ENCODE measurements at regions not wholly inside any gene's neighbourhood (a gene's known extent, or its start where the extent isn't known, plus 50 kb on each side); places are given as distances from the start of the nearest gene placed in this dataset.

DNA sequence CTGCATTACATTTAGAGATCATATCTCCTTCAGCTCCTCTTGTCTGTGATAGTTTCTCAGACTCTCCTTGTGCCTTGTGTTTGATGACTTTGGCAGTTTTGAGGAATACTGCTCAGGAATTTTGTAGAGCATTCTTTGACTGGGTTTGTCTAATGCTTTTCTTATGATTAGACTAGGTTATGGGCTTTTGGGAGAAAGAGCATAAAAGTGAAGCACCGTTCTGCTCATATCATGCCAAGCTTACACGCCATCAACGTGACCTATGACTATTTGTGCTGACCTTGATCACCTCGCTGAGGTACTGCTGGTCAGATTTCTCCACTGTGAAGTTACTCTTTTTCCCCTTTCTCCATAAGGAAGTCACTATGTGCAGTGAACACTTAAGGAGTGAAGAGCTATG is 256.0 kb downstream of the LY86 start (continued):
- no peak for TF ChIP-seq GATA2 (CRISPR knock-in tag; IDR thresholded peaks at IDR 0.05)
- TF ChIP-seq YY1 (IDR thresholded peaks at IDR 0.05; ENCODE audit: low read depth): no peak
- no peak for TF ChIP-seq POLR2AphosphoS5 (IDR thresholded peaks at IDR 0.05; ENCODE audit: low read depth, low read length)
- no peak for TF ChIP-seq ELF1 (IDR thresholded peaks at IDR 0.05)
- TF ChIP-seq SMC3 (IDR thresholded peaks at IDR 0.05; ENCODE audit: low read depth, low read length): no peak
- no peak for TF ChIP-seq SIN3A (IDR thresholded peaks at IDR 0.05; ENCODE audit: borderline replicate concordance, low read depth, low read length)

DNA sequence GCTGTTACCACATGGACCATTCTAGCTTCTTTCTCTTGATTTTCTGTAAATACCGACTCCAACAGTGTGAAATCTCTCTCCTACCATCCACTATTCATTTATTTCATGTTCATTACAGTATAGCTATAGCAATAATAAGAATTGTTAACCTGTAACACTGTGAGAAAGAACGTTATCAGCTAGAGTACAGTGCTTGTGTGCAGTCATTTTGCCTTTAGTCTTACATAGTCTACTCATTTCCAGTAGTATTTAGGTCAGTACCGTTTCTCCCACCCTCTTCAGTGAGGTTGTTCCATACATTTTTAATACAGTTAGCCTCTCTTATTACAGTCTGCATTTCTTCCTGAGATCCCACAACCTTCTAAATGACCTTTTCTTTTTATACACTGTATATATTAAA is 257.1 kb downstream of the LY86 start:
- no peaks in the 10 kb centered on the region for H3K79me2 ChIP-seq (ENCODE audit: insufficient read depth)
- no peaks in the 10 kb centered on the region for H3K36me3 ChIP-seq (replicated peaks in 1 of 2; ENCODE audit: control insufficient read depth in 1 of 2, insufficient read depth in 2 of 2, low read length in 1 of 2)
- TF ChIP-seq RFX5 (IDR thresholded peaks at IDR 0.05; ENCODE audit: low read length) (no peak), POLR2AphosphoS5 (IDR thresholded peaks at IDR 0.05; ENCODE audit: low read depth, low read length) (no peak), FOXJ3 (CRISPR knock-in tag; IDR thresholded peaks at IDR 0.05) (no peak), RCOR1 (IDR thresholded peaks at IDR 0.05; ENCODE audit: low read length) (no peak), RXRA (IDR thresholded peaks at IDR 0.05; ENCODE audit: borderline replicate concordance, low read depth) (no peak), MEF2A (IDR thresholded peaks at IDR 0.05; ENCODE audit: borderline replicate concordance, low read depth) (no peak), TEAD4 (IDR thresholded peaks at IDR 0.05; ENCODE audit: borderline replicate concordance, insufficient read depth) (no peak), SIN3A (IDR thresholded peaks at IDR 0.05; ENCODE audit: borderline replicate concordance, low read depth, low read length) (no peak), EZH2phosphoT487 (IDR thresholded peaks at IDR 0.05; ENCODE audit: borderline replicate concordance, low read depth) (no peak), RAD21 (IDR thresholded peaks at IDR 0.05; ENCODE audit: low read length) (no peak), NRF1 (IDR thresholded peaks at IDR 0.05; ENCODE audit: low read depth, low read length) (no peak)
- TF ChIP-seq, protein P1, sequence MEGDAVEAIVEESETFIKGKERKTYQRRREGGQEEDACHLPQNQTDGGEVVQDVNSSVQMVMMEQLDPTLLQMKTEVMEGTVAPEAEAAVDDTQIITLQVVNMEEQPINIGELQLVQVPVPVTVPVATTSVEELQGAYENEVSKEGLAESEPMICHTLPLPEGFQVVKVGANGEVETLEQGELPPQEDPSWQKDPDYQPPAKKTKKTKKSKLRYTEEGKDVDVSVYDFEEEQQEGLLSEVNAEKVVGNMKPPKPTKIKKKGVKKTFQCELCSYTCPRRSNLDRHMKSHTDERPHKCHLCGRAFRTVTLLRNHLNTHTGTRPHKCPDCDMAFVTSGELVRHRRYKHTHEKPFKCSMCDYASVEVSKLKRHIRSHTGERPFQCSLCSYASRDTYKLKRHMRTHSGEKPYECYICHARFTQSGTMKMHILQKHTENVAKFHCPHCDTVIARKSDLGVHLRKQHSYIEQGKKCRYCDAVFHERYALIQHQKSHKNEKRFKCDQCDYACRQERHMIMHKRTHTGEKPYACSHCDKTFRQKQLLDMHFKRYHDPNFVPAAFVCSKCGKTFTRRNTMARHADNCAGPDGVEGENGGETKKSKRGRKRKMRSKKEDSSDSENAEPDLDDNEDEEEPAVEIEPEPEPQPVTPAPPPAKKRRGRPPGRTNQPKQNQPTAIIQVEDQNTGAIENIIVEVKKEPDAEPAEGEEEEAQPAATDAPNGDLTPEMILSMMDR (IDR thresholded peaks at IDR 0.05): no peak
- TF ChIP-seq, protein P2, sequence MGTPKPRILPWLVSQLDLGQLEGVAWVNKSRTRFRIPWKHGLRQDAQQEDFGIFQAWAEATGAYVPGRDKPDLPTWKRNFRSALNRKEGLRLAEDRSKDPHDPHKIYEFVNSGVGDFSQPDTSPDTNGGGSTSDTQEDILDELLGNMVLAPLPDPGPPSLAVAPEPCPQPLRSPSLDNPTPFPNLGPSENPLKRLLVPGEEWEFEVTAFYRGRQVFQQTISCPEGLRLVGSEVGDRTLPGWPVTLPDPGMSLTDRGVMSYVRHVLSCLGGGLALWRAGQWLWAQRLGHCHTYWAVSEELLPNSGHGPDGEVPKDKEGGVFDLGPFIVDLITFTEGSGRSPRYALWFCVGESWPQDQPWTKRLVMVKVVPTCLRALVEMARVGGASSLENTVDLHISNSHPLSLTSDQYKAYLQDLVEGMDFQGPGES (IDR thresholded peaks at IDR 0.05; ENCODE audit: low read depth, low read length): no peak
- TF ChIP-seq, protein P3, sequence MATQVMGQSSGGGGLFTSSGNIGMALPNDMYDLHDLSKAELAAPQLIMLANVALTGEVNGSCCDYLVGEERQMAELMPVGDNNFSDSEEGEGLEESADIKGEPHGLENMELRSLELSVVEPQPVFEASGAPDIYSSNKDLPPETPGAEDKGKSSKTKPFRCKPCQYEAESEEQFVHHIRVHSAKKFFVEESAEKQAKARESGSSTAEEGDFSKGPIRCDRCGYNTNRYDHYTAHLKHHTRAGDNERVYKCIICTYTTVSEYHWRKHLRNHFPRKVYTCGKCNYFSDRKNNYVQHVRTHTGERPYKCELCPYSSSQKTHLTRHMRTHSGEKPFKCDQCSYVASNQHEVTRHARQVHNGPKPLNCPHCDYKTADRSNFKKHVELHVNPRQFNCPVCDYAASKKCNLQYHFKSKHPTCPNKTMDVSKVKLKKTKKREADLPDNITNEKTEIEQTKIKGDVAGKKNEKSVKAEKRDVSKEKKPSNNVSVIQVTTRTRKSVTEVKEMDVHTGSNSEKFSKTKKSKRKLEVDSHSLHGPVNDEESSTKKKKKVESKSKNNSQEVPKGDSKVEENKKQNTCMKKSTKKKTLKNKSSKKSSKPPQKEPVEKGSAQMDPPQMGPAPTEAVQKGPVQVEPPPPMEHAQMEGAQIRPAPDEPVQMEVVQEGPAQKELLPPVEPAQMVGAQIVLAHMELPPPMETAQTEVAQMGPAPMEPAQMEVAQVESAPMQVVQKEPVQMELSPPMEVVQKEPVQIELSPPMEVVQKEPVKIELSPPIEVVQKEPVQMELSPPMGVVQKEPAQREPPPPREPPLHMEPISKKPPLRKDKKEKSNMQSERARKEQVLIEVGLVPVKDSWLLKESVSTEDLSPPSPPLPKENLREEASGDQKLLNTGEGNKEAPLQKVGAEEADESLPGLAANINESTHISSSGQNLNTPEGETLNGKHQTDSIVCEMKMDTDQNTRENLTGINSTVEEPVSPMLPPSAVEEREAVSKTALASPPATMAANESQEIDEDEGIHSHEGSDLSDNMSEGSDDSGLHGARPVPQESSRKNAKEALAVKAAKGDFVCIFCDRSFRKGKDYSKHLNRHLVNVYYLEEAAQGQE (IDR thresholded peaks at IDR 0.05; ENCODE audit: low read depth, low read length): no peak
- TF ChIP-seq, protein P4, sequence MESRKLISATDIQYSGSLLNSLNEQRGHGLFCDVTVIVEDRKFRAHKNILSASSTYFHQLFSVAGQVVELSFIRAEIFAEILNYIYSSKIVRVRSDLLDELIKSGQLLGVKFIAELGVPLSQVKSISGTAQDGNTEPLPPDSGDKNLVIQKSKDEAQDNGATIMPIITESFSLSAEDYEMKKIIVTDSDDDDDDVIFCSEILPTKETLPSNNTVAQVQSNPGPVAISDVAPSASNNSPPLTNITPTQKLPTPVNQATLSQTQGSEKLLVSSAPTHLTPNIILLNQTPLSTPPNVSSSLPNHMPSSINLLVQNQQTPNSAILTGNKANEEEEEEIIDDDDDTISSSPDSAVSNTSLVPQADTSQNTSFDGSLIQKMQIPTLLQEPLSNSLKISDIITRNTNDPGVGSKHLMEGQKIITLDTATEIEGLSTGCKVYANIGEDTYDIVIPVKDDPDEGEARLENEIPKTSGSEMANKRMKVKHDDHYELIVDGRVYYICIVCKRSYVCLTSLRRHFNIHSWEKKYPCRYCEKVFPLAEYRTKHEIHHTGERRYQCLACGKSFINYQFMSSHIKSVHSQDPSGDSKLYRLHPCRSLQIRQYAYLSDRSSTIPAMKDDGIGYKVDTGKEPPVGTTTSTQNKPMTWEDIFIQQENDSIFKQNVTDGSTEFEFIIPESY (IDR thresholded peaks at IDR 0.05; ENCODE audit: borderline replicate concordance, low read depth): no peak
- TF ChIP-seq, protein P5, sequence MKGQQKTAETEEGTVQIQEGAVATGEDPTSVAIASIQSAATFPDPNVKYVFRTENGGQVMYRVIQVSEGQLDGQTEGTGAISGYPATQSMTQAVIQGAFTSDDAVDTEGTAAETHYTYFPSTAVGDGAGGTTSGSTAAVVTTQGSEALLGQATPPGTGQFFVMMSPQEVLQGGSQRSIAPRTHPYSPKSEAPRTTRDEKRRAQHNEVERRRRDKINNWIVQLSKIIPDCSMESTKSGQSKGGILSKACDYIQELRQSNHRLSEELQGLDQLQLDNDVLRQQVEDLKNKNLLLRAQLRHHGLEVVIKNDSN (IDR thresholded peaks at IDR 0.05; ENCODE audit: borderline replicate concordance, low read depth): no peak
- no peaks in the 10 kb centered on the region for H3K9me2 ChIP-seq
- ChIA-PET CTCF (no interaction called here), POLR2A (no interaction called here)
- no peak for DNase-seq
- no peaks in the 10 kb centered on the region; the same call in 1 of the 2 replicates for H3K27me3 ChIP-seq (ENCODE audit: insufficient read depth)
- H3K9ac ChIP-seq: no peak overlapping the region
- no peak overlapping the region for H3K4me2 ChIP-seq
- no peak overlapping the region for H2AFZ ChIP-seq (ENCODE audit: low read depth)
- 4% methylated on average over 3 of the region's 3 CpGs for WGBS (ENCODE audit: low lambda C conversion rate)
- H3K9me3 ChIP-seq: no peaks in the 10 kb centered on the region
- no peaks in the 10 kb centered on the region for H3K4me1 ChIP-seq (ENCODE audit: control insufficient read depth in 1 of 2, insufficient read depth in 2 of 2, low read depth in 1 of 2, low read length in 1 of 2)
- no peaks in the 10 kb centered on the region for H3F3A ChIP-seq (replicated peaks; ENCODE audit: insufficient read depth)
- no peak overlapping the region for H3K4me3 ChIP-seq (ENCODE audit: low read depth in 2 of 2, low read length in 1 of 2)
- no peaks in the 10 kb centered on the region for H4K20me1 ChIP-seq (ENCODE audit: insufficient read depth)
- no peak overlapping the region for H3K27ac ChIP-seq (ENCODE audit: low read depth in 2 of 2, low read length in 1 of 2)

All from SK-N-SH (cell line).